CD4-positive, alpha-beta memory T cell (primary cell): ENCODE measurements at regions not wholly inside any gene's neighbourhood (a gene's known extent, or its start where the extent isn't known, plus 50 kb on each side); places are given as distances from the start of the nearest gene placed in this dataset.

ENCODE experiments used
- CTCF ChIA-PET: fragments of 350-600 bp; sonication (Branson Sonifier 250); formaldehyde crosslinking; loops from one replicate; lab custom pipeline; 2021; ENCODE audit warnings: inconsistent platforms; ENCODE audit not compliant: partially characterized antibody; lab: Charles Lee
- POLR2A ChIA-PET: fragments of 350-600 bp; sonication (Branson Sonifier 250); formaldehyde crosslinking; loops from one replicate; lab custom pipeline; 2021; ENCODE audit not compliant: partially characterized antibody; lab: Charles Lee
- DNase-seq, 5 donors: peaks; one replicate each; pipeline versions ENCODE4 v3.0.0 to v3.0.0-alpha.2; 2020 to 2022; ENCODE audit warnings: mixed read lengths in 1 of 5
- H3K27ac ChIP-seq: one replicate; pipeline ENCODE4 v1.7.0; 2013; ENCODE audit warnings: low read depth, low read length
- H3K27me3 ChIP-seq: 2 replicates; pipeline ENCODE4 v1.7.0; 2013; ENCODE audit warnings: mild to moderate bottlenecking, low read length, moderate library complexity; ENCODE audit not compliant: insufficient read depth
- H3K36me3 ChIP-seq: 2 replicates; pipeline ENCODE4 v1.7.0; 2013; ENCODE audit warnings: mild to moderate bottlenecking, low read length, moderate library complexity; ENCODE audit not compliant: insufficient read depth
- H3K4me1 ChIP-seq: 2 replicates; pipeline ENCODE4 v1.7.0; 2013; ENCODE audit warnings: mild to moderate bottlenecking, low read length, moderate library complexity; ENCODE audit not compliant: insufficient read depth
- H3K4me3 ChIP-seq, 2 donors: one replicate each; pipeline ENCODE4 v1.7.0; 2013; ENCODE audit warnings: low read length in 2 of 2, mild to moderate bottlenecking in 1 of 2
- H3K9me3 ChIP-seq, 2 donors: one replicate each; pipeline ENCODE4 v1.7.0; 2013; ENCODE audit warnings: low read length in 2 of 2, control low read depth in 1 of 2; ENCODE audit not compliant: control insufficient read depth in 1 of 2
- H3K27ac Mint-ChIP-seq, 7 donors: one replicate each; pipeline ENCODE4 v1.8.0; 2020 to 2021; ENCODE audit warnings: mixed read lengths in 7 of 7, mild to moderate bottlenecking in 6 of 7, inconsistent platforms in 3 of 7, moderate library complexity in 3 of 7
- H3K27me3 Mint-ChIP-seq, 2 donors: one replicate each; pipeline ENCODE4 v1.8.0; 2020 to 2021; ENCODE audit warnings: mixed read lengths in 2 of 2
- H3K36me3 Mint-ChIP-seq, 2 donors: one replicate each; pipeline ENCODE4 v1.8.0; 2020 to 2021; ENCODE audit warnings: mixed read lengths in 2 of 2, inconsistent platforms in 1 of 2, mild to moderate bottlenecking in 1 of 2
- H3K4me1 Mint-ChIP-seq, 4 donors: one replicate each; pipeline ENCODE4 v1.8.0; 2020 to 2021; ENCODE audit warnings: mixed read lengths in 4 of 4, mild to moderate bottlenecking in 1 of 4
- H3K4me3 Mint-ChIP-seq, 8 donors: one replicate each; pipeline ENCODE4 v1.8.0; 2020 to 2021; ENCODE audit warnings: mixed read lengths in 8 of 8, mild to moderate bottlenecking in 7 of 8, moderate library complexity in 6 of 8, inconsistent platforms in 3 of 8
- H3K9me3 Mint-ChIP-seq, 8 donors: one replicate each; pipeline ENCODE4 v1.8.0; 2020 to 2021; ENCODE audit warnings: mixed read lengths in 8 of 8, mild to moderate bottlenecking in 5 of 8, inconsistent platforms in 3 of 8, moderate library complexity in 1 of 8
- intact Hi-C: fragments of 100-400 bp; cut with micrococcal nuclease; formaldehyde crosslinking; loops from one replicate; pipeline ENCODE4 v1.15.1; 2023

DNA sequence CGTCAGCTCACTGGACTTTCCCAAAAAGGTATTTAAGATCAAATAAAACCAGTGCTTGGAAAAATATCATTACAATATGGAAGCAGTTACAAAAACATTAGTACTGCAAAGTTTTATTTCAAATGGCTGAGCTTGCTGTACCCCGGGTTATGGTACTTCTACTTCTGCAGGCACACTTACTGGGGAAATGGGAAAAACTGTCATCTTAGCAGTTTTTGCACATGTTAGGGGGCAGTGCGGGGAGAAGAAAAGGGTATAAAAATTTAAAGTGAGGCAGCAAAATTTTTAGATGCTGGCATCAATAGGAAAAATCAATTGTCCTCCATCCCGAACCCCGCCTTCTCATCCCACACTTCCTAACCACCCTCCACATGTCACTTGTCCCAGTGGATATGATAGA lies 133.4 kb downstream of the ATG4C start:
- Mint-ChIP-seq H3K36me3 (no peaks in the 10 kb centered on the region), H3K4me1 (no peaks in the 10 kb centered on the region), H3K27me3 (peaks cover 5 to 17% of the 10 kb centered on the region in 2 donors), H3K4me3 (no peak overlapping the region), H3K9me3 (peaks cover 0 to 2% (median 0%) of the 10 kb centered on the region in 8 donors), H3K27ac (no peak overlapping the region)
- CTCF ChIA-PET = no interaction called here
- H3K27me3 ChIP-seq = no peaks in the 10 kb centered on the region
- H3K4me1 ChIP-seq = no peaks in the 10 kb centered on the region
- no peaks in the 10 kb centered on the region for H3K9me3 ChIP-seq
- DNase-seq = no peak
- POLR2A ChIA-PET = no interaction called here
- H3K4me3 ChIP-seq = no peak overlapping the region
- no peak overlapping the region for H3K27ac ChIP-seq
- no peaks in the 10 kb centered on the region for H3K36me3 ChIP-seq
- intact Hi-C loops = no loop called here

DNA sequence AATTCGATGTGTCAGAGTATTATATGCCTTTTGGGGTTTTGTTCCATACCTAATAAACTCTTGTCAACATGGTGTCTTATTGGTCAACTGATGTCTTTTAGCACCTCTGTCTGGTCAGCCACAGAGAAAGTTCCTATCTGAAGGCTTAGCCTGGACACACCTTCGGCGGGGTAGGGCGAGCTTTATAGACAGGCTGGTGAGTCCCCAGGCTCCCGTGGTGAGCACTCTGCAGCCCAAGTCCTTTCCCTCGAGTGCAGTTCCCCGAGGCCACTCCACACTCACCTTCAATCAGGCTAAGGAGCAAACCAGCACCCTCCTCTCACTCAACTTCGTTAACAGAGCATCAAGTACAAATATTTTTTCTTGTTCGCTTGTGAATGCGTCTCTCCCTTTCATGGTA lies 133.9 kb downstream of the ATG4C start:
- Histone ChIP-seq H3K4me1 (no peaks in the 10 kb centered on the region), H3K36me3 (no peaks in the 10 kb centered on the region), H3K9me3 (no peaks in the 10 kb centered on the region), H3K4me3 (no peak overlapping the region), H3K27me3 (no peaks in the 10 kb centered on the region), H3K27ac (no peak overlapping the region)
- Mint-ChIP-seq H3K9me3 (peaks cover 0 to 2% (median under 1%) of the 10 kb centered on the region in 8 donors), H3K4me1 (no peaks in the 10 kb centered on the region), H3K27ac (peak overlapping the region in 1 of 7 donors; percentile 25), H3K4me3 (no peak overlapping the region), H3K36me3 (no peaks in the 10 kb centered on the region), H3K27me3 (peaks cover 6 to 17% of the 10 kb centered on the region in 2 donors)
- ChIA-PET CTCF (no interaction called here), POLR2A (no interaction called here)
- intact Hi-C loops = no loop called here
- no peak for DNase-seq

DNA sequence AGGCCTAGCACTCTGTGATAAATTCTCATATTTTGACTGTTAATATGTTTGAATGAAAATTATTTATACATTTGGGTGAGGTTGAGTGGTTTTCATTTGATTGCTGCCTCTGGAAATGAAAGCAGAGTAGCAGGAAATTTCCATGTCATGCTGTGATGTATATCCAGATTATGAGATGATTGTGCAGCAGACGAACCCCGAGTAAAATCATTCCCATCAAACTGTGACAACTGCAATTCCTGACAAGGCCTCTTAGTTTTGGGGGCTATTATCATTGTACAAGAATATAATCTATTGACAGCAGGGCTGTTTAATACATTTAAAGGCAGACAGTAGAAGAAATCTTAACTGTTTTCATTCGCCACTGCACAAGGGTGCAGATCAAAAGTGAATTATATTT lies 134.8 kb downstream of the ATG4C start:
- ChIA-PET POLR2A (no interaction called here), CTCF (no interaction called here)
- Mint-ChIP-seq H3K9me3 (peaks cover 0 to 5% (median 2%) of the 10 kb centered on the region in 8 donors), H3K4me1 (no peaks in the 10 kb centered on the region), H3K4me3 (no peak overlapping the region), H3K27ac (no peak overlapping the region), H3K27me3 (peaks cover 8 to 15% of the 10 kb centered on the region in 2 donors), H3K36me3 (no peaks in the 10 kb centered on the region)
- no peaks in the 10 kb centered on the region for H3K9me3 ChIP-seq
- no peaks in the 10 kb centered on the region for H3K27me3 ChIP-seq
- no peak for DNase-seq
- intact Hi-C loops = no loop called here
- H3K4me3 ChIP-seq = no peak overlapping the region
- H3K36me3 ChIP-seq = no peaks in the 10 kb centered on the region
- H3K27ac ChIP-seq = no peak overlapping the region
- H3K4me1 ChIP-seq = no peaks in the 10 kb centered on the region

DNA sequence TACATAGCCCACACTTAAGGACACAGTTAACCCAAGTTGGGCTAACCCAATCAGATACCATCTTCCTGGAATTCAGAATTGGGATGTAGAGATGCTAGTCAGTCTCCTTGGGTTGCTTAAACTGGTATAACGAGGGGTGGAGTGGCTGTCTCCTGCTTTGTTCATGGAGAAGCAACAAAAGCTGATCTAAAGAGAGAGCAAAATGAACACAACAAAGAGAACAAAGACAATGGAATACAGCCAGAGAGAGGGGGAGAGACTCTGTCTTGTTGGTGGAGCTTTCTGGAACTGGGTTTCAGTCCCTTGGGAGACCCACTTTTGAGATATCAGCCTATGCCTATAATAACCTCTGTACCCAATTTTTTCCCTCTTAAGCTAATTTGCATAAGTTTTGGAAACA lies 138.1 kb downstream of the ATG4C start:
- H3K4me3 ChIP-seq = no peak overlapping the region
- Mint-ChIP-seq H3K4me1 (no peaks in the 10 kb centered on the region), H3K27ac (no peak overlapping the region), H3K4me3 (no peak overlapping the region), H3K36me3 (no peaks in the 10 kb centered on the region), H3K9me3 (peaks cover 0 to 6% (median 3%) of the 10 kb centered on the region in 8 donors), H3K27me3 (peaks cover 11 to 17% of the 10 kb centered on the region in 2 donors)
- H3K27me3 ChIP-seq = no peaks in the 10 kb centered on the region
- no peaks in the 10 kb centered on the region for H3K4me1 ChIP-seq
- H3K9me3 ChIP-seq = no peaks in the 10 kb centered on the region
- ChIA-PET POLR2A (no interaction called here), CTCF (no interaction called here)
- H3K36me3 ChIP-seq = no peaks in the 10 kb centered on the region
- H3K27ac ChIP-seq = no peak overlapping the region
- DNase-seq = no peak
- intact Hi-C loops = no loop called here

DNA sequence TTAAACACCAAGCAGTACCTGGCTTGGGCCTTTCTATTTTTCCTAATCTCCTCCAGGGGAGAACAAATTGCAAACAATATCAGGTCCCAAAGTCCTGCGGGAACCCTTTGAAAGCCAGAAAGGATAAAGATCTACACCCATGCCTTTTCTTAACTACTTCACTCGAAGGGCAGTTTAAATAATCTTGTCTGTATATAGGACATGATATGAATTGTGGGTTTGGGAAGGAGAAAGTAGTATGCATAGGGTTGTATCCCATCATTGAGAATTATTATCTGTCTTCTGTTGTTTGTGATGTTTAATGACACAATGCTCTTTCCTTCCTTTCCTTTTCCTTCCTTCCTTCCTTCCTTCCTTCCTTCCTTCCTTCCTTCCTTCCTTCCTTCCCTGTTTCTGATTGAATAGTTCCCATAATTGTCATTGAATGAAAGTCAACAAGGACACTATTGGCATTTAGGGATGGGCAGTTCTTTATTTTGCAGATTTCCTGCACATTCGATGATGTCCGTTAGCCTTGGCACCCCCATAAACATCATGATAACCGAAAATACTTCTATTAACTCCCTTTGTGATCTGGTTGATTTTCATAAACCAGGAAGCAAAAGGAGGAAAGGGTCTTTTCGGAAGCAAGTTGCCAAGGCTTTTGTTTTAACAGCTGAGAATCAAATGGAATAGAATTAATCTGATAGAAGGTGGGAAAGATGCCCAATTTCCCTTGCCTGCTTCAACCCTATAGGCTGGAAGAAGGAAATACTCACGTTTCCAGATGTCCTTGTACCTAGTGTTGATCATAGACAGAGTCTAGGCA lies 141.3 kb downstream of the ATG4C start:
- H3K4me1 Mint-ChIP-seq = no peaks in the 10 kb centered on the region
- H3K4me3 ChIP-seq = no peak overlapping the region
- H3K9me3 ChIP-seq = no peaks in the 10 kb centered on the region
- H3K27me3 ChIP-seq = no peaks in the 10 kb centered on the region
- CTCF ChIA-PET = no interaction called here
- DNase-seq = no peak
- no peaks in the 10 kb centered on the region for H3K36me3 ChIP-seq
- no peak overlapping the region for H3K4me3 Mint-ChIP-seq
- H3K9me3 Mint-ChIP-seq = peaks cover 0 to 6% (median 3%) of the 10 kb centered on the region in 8 donors
- POLR2A ChIA-PET = no interaction called here
- H3K4me1 ChIP-seq = no peaks in the 10 kb centered on the region
- intact Hi-C loops = no loop called here
- H3K27me3 Mint-ChIP-seq = peaks cover 9 to 13% of the 10 kb centered on the region in 2 donors
- no peak overlapping the region for H3K27ac ChIP-seq
- H3K27ac Mint-ChIP-seq = no peak overlapping the region
- no peaks in the 10 kb centered on the region for H3K36me3 Mint-ChIP-seq

DNA sequence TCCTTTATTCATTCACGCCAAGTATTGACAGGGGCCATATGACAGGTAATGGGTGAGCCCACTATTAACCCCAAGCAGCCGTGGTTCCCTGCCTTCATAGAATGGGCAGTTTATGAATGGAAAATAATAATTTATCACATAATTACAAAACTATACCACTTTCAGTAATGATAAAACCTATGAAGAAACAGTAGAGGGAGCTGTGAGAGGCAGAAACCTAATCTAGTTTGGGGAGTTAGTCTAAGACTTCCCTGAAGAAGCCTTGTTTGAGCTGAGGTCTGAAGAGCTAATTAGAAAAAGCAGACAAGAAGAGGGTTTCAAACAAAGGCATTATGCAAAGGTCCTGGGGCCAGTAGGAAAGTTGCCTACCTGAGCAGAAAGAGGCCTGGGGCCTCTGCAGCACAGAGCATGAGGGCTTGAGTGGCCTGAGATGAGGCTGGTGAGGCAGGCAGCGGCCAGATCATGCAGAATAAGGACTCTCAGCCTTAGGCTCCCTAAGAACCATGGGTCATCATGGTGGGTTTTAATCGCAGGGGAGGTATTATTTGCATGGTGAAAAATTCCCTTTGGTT lies 142.8 kb downstream of the ATG4C start:
- no peak overlapping the region for H3K27ac Mint-ChIP-seq
- CTCF ChIA-PET = no interaction called here
- H3K36me3 ChIP-seq = no peaks in the 10 kb centered on the region

DNA sequence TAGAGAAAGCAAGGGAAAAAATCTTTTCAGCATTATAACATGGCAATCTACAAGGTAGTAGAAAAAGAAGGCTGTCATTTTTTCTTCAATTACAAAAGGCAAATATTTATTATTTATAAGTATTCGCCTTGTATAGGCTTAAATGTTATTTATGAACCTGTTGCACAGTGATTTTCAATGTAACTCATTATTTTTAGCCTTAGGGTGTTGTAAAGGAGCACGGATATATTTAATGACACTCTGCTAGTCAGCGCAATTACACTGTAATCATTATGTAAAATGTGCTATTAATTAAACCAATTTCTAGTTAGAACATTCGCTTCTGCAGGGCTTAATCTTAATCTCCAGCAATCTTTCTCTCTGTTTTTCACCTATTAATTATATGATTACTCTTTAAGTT lies 145.0 kb downstream of the ATG4C start:
- H3K27me3 ChIP-seq = no peaks in the 10 kb centered on the region
- H3K4me1 Mint-ChIP-seq = no peaks in the 10 kb centered on the region
- peaks cover 7 to 11% of the 10 kb centered on the region in 2 donors for H3K27me3 Mint-ChIP-seq
- no peak overlapping the region for H3K27ac ChIP-seq
- intact Hi-C loops = no loop called here
- H3K27ac Mint-ChIP-seq = no peak overlapping the region
- H3K36me3 ChIP-seq = no peaks in the 10 kb centered on the region
- no peaks in the 10 kb centered on the region for H3K36me3 Mint-ChIP-seq
- ChIA-PET POLR2A (no interaction called here), CTCF (no interaction called here)
- no peak for DNase-seq
- H3K9me3 Mint-ChIP-seq = peaks cover 0 to 5% (median 0%) of the 10 kb centered on the region in 8 donors
- no peaks in the 10 kb centered on the region for H3K9me3 ChIP-seq
- no peak overlapping the region for H3K4me3 ChIP-seq
- H3K4me1 ChIP-seq = no peaks in the 10 kb centered on the region
- H3K4me3 Mint-ChIP-seq = no peak overlapping the region

More for the DNA sequence above, 142.8 kb downstream of the ATG4C start:
- H3K4me1 ChIP-seq = no peaks in the 10 kb centered on the region
- Mint-ChIP-seq H3K4me1 (no peaks in the 10 kb centered on the region), H3K4me3 (no peak overlapping the region), H3K27me3 (peaks cover 9 to 13% of the 10 kb centered on the region in 2 donors), H3K9me3 (peaks cover 0 to 6% (median 3%) of the 10 kb centered on the region in 8 donors), H3K36me3 (no peaks in the 10 kb centered on the region)
- H3K27me3 ChIP-seq = no peaks in the 10 kb centered on the region
- POLR2A ChIA-PET = no interaction called here
- H3K9me3 ChIP-seq = no peaks in the 10 kb centered on the region
- H3K4me3 ChIP-seq = no peak overlapping the region
- no peak for DNase-seq
- intact Hi-C loops = no loop called here
- no peak overlapping the region for H3K27ac ChIP-seq
